ENCODE measurements at regions not wholly inside any gene's neighbourhood (a gene's known extent, or its start where the extent isn't known, plus 50 kb on each side); places are given as distances from the start of the nearest gene placed in this dataset.
"Not testable (repeated sequence)": the region's sequence is repeated elsewhere in the genome, so short reads cannot be mapped to it uniquely, and the experiment has no call there.

- TF ChIP-seq, protein P1, sequence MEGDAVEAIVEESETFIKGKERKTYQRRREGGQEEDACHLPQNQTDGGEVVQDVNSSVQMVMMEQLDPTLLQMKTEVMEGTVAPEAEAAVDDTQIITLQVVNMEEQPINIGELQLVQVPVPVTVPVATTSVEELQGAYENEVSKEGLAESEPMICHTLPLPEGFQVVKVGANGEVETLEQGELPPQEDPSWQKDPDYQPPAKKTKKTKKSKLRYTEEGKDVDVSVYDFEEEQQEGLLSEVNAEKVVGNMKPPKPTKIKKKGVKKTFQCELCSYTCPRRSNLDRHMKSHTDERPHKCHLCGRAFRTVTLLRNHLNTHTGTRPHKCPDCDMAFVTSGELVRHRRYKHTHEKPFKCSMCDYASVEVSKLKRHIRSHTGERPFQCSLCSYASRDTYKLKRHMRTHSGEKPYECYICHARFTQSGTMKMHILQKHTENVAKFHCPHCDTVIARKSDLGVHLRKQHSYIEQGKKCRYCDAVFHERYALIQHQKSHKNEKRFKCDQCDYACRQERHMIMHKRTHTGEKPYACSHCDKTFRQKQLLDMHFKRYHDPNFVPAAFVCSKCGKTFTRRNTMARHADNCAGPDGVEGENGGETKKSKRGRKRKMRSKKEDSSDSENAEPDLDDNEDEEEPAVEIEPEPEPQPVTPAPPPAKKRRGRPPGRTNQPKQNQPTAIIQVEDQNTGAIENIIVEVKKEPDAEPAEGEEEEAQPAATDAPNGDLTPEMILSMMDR (IDR thresholded peaks at IDR 0.05; ENCODE audit: insufficient read depth, low read length, poor library complexity, severe bottlenecking) = not testable (repeated sequence)
- not testable (repeated sequence) for TF ChIP-seq EZH2phosphoT487 (conservative IDR thresholded peaks at IDR 0.05; ENCODE audit: low read length)
These were observed 58.6 kb upstream of the FAM241A start for GRCh38 chr4:112086661-112087060.
